H1 (cell line): ENCODE measurements at regions not wholly inside any gene's neighbourhood (a gene's known extent, or its start where the extent isn't known, plus 50 kb on each side); places are given as distances from the start of the nearest gene placed in this dataset.

Source experiments
- CBX8 ChIP-seq: fragments of 300-800, 300-1000 bp; sonication (generic); IDR thresholded peaks from 2 replicates; pipeline ENCODE4 v1.7.1; 2016; ENCODE audit warnings: low read depth, low read length, borderline replicate concordance
- CREB1 ChIP-seq: IDR thresholded peaks from 2 replicates; pipeline ENCODE4 v1.6.1; 2012; ENCODE audit warnings: inconsistent platforms
- EP300 ChIP-seq, 2 experiments: IDR thresholded peaks; 1 replicate in 1 of 2; 2 replicates in 1 of 2; pipeline ENCODE4 v1.6.1; 2011 to 2012; ENCODE audit warnings: low read depth in 2 of 2, low read length in 2 of 2, mild to moderate bottlenecking in 2 of 2, borderline replicate concordance in 1 of 2, inconsistent platforms in 1 of 2, moderate library complexity in 1 of 2
- FOSL1 ChIP-seq: IDR thresholded peaks from 2 replicates; pipeline ENCODE4 v1.6.1; 2011; ENCODE audit warnings: mild to moderate bottlenecking, low read depth, low read length, moderate library complexity; ENCODE audit not compliant: insufficient read depth
- HDAC6 ChIP-seq: IDR thresholded peaks from one replicate; pipeline ENCODE4 v1.7.1; 2012; ENCODE audit warnings: low read depth, mild to moderate bottlenecking, inconsistent platforms, low read length, moderate library complexity
- KDM5A ChIP-seq: fragments of 200-600 bp; IDR thresholded peaks from 2 replicates; pipeline ENCODE4 v1.7.1; 2012; ENCODE audit warnings: mild to moderate bottlenecking, low read length, inconsistent platforms, mixed read lengths
- RNF2 ChIP-seq: fragments of 200-900, 300-1000 bp; sonication (generic); IDR thresholded peaks from 2 replicates; pipeline ENCODE4 v1.7.1; 2016; ENCODE audit warnings: borderline replicate concordance, low read depth, mild to moderate bottlenecking, antibody characterized with exemption, low read length; ENCODE audit not compliant: poor library complexity, severe bottlenecking; ENCODE audit errors: missing control alignments
- RXRA ChIP-seq: IDR thresholded peaks from 2 replicates; pipeline ENCODE4 v1.6.1; 2011; ENCODE audit warnings: low read depth, mild to moderate bottlenecking, low read length, moderate library complexity; ENCODE audit not compliant: insufficient read depth
- SAP30 ChIP-seq: fragments of 300-600 bp; sonication (generic); IDR thresholded peaks from 2 replicates; pipeline ENCODE4 v1.7.1; 2012; ENCODE audit warnings: low read length, moderate library complexity, mild to moderate bottlenecking, inconsistent platforms; ENCODE audit not compliant: insufficient read depth, insufficient replicate concordance
- TCF12 ChIP-seq: IDR thresholded peaks from 2 replicates; pipeline ENCODE4 v1.6.1; 2011; ENCODE audit warnings: low read depth, mild to moderate bottlenecking, low read length

DNA sequence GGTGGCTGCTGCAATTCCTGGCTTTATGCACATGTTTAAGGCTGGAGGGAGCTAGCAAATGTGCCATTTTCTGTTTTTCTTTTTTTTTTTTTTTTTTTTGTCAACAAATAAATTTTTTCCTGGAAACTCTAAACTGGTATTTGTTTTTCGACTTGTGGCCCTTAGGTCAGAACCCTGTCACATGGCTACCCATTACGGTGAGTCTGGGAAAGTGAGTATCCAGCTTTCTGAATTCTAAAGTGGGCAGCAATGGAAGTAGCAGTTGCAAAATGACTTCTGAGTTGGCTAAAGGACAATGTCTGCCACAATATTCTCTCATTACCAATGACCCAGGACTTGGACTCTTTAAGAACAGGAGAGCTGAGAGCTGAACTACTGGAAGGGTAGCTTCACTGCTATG is 225.1 kb upstream of the CENPE start (continued):
- TF ChIP-seq SAP30 = no peak
- TF ChIP-seq RXRA = no peak
- TF ChIP-seq KDM5A = no peak
- TF ChIP-seq RNF2 = no peak
- TF ChIP-seq EP300 (IDR thresholded peaks at IDR 0.05; ENCODE audit: borderline replicate concordance in 1 of 2, low read depth in 2 of 2, low read length in 2 of 2) = no peak
- TF ChIP-seq CREB1 = no peak
- no peak for TF ChIP-seq CBX8
- no peak for TF ChIP-seq TCF12
- TF ChIP-seq HDAC6 = no peak
- no peak for TF ChIP-seq FOSL1
